GM12865 (cell line): ENCODE measurements at regions not wholly inside any gene's neighbourhood (a gene's known extent, or its start where the extent isn't known, plus 50 kb on each side); places are given as distances from the start of the nearest gene placed in this dataset.

ENCODE experiments used
- DNase-seq: peaks from one replicate; pipeline ENCODE4 v3.0.0; 2010; ENCODE audit warnings: low read depth
- H3K4me3 ChIP-seq: 2 replicates; pipeline ENCODE4 v1.5.1; 2011; ENCODE audit warnings: mild to moderate bottlenecking, low read depth, low read length, control low read depth
- CTCF ChIP-seq: IDR thresholded peaks from 2 replicates; pipeline ENCODE4 v1.5.1; 2011; ENCODE audit warnings: low read length, control low read depth, low read depth, inconsistent platforms; ENCODE audit not compliant: insufficient read depth; ENCODE audit errors: missing control alignments

DNA sequence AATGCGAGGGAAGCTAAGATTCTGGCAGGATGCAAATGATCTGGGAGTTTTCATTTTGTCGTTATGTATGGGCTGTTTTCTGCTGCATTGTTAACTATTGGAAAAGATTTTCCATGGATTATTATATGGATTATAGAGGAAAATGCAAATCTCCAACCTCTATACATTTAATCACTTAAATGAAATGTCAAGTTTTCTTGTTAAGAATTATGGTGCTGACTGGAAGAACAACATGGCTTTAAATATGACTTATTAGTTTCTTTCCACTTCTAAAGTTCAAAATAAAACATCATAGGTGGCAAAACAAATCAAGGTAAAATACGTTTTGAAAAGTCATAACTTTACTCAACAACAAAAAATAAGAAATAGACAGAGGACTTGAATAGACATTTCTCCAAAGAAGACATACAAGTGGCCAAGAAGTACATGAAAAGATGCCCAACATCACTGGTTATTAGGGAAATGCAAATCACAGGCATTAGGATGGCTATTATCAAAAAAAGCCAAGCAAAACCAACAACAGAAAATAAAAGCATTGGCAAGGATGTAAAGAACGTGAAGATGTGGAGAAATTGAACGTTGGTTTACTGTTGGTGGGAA is 56.2 kb upstream of the CLDN5 start:
- DNase-seq, result no peak
- H3K4me3 ChIP-seq, result no peak overlapping the region
- TF ChIP-seq CTCF, result no peak

- no peak for DNase-seq
- no peak for TF ChIP-seq CTCF
- H3K4me3 ChIP-seq, result no peak overlapping the region
These were observed 58.0 kb upstream of the CLDN5 start for GRCh38 chr22:19582033-19582693.

DNA sequence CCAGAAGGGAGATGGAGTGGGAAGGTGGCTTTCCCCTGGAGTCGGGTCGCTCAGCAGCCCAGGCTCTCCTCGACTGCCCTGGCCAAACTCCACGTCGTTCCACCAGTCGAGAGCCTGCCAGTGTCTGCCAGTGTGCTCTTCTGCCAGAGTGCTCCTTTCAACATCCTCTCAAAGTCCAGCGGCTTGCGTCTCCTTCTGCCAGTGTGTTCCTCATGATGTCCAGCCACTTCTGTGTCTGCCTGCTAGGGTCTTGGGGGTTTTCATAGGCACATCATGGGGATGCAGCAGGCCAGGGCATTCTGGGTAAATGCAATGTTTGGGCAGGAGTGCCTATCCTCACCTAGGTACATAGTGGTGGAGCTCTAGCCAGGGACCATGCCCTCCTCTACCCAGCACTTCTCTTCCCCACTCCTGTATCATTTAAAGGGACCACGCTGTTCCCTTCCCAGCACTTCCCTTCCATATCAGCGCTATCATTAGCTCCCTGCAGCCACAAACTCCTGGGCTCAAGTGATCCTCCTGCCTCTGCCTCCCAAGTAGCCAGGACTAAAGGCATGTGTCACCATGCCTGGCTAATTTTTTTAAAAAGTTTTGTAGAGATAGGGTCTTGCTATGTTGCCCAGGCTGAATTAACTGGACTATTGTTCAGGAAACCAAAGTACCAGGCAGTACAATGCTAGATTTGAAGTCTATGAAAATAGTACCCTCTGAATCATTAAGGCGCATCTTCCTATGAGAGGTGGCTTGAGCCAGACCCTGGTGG is 62.9 kb upstream of the CLDN5 start:
- no peak overlapping the region for H3K4me3 ChIP-seq
- TF ChIP-seq CTCF, result no peak
- no peak for DNase-seq

DNA sequence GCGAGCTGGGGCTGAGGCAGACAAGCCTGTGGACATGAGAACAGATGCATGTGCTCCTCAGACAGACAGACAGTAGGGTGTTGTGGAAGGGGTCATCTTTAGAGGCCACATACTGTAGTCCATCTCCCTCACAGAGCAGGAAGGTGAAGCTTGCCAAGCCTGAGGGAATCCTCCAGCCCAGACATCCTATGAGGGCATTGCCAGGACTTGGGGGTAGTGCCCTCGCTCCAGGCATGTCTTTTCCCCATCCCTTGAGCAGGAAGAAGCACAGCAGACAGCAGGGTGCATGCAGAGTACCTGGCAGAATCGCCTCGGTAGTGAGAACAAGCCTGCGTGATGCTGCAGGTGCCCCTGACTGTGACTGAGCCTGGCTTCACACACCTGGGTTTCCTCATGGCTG is 66.5 kb upstream of the CLDN5 start:
- TF ChIP-seq CTCF, result no peak
- no peak for DNase-seq
- H3K4me3 ChIP-seq, result no peak overlapping the region

- DNase-seq, result no peak
- H3K4me3 ChIP-seq, result no peak overlapping the region
- TF ChIP-seq CTCF, result no peak
These were observed 67.4 kb upstream of the CLDN5 start for GRCh38 chr22:19591568-19591967.

DNA sequence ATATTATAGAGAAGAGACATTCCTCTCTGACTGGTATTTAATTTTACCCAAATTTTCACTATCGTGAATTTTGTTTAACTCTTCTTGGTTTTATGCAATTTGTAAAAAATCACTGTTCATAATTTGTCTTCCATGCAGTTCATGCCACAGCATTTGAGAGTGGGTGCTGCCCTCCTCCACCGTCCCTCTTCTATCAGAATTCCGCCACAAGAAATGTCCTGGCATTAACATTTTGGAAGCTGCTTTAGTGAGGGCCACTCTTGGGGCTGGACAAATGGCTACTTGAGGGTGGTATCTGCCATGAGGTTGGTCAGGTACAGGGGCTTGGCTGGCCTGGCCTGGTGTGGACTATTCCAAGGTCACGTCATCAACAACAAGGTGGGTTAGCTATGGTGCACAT is 68.3 kb upstream of the CLDN5 start:
- H3K4me3 ChIP-seq, result no peak overlapping the region
- no peak for TF ChIP-seq CTCF
- no peak for DNase-seq
